Transverse colon (tissue), 3 donors: ENCODE measurements at regions not wholly inside any gene's neighbourhood (a gene's known extent, or its start where the extent isn't known, plus 50 kb on each side); places are given as distances from the start of the nearest gene placed in this dataset.

Experiments used
- CTCF ChIP-seq, 5 experiments: fragments of 200-600 bp in 3 of 5; fragments of 450-650 bp in 2 of 5; sonication (generic) in 3 of 5; IDR thresholded peaks; 1 replicate in 2 of 5; 2 replicates in 3 of 5; pipeline ENCODE4 v1.5.1; 2016 to 2017; ENCODE audit warnings: antibody characterized with exemption in 5 of 5, inconsistent platforms in 3 of 5, mild to moderate bottlenecking in 2 of 5, moderate library complexity in 1 of 5
- EP300 ChIP-seq: sonication (generic); formaldehyde crosslinking; IDR thresholded peaks from one replicate; pipeline ENCODE4 v1.6.1; 2017; ENCODE audit warnings: antibody characterized with exemption, low read depth

- TF ChIP-seq EP300: no peak
- no peak for TF ChIP-seq CTCF (IDR thresholded peaks at IDR 0.05)
Measured at GRCh38 chr10:8211631-8212030, 157.1 kb downstream of the GATA3 start.
